ENCODE measurements at regions not wholly inside any gene's neighbourhood (a gene's known extent, or its start where the extent isn't known, plus 50 kb on each side); places are given as distances from the start of the nearest gene placed in this dataset.

DNA sequence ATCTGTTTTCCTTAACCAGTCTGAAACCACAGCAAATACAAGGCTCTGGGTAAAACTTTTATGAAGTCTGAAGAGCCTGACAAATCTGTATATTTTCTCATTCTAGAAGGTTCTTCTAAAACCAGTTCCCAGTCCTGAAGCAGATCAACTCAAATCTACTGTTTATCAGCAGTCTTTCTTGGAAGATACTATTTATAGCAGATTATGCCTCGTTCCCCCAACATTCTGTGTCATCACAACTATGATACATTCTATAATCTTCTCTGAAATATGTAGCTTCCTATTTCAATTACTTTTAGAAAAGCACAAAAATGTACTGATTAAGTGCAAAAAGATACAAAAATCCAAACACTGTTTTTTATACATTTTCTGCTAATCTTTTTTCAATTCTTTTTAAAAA, 67.5 kb downstream of the NIBAN1 start:
- CTCF ChIA-PET = interaction anchor here (0.6 to 0.7 kb wide), 2 partner anchors 23 to 689 kb away, joined by 3 read pairs; no protein-coding TSS in a partner anchor

DNA sequence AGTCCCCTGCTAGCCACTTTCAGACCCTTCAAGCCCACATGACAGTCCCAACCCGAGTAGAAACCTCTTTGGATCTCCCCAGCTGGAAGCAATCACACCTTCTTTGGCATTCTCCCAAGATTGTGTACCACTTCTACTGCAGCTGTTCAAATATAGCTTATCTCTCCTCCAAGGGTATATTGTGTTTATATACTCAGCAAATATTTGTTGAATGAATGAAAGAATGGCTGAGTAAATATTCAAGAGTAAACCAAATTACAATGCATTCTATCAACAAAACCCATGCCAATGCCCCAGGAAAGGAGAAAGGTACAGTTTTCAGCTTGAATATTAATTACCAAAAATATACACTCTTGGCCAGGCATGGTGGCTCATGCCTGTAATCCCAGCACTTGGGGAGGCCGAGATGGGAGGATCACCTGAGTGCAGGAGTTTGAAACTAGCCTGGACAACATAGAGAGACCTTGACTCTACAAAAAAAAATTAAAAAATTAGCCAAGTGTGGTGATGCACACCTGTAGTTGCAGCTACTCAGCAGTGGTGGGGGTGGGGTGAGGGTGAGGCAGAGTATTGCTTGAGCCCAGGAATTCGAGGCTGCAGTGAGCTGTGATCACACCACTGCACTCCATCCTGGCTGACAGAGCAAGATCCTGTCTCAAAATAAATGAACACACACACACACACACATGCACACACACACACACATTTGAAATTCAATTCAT, 68.5 kb downstream of the NIBAN1 start:
- Histone ChIP-seq H3K27ac (ENCODE audit: extremely low read depth, low read depth, low read length) (peak overlapping the region; percentile 43), H3K36me3 (ENCODE audit: control insufficient read depth in 2 of 2, insufficient read depth in 1 of 2, low read length in 2 of 2) (no peaks in the 10 kb centered on the region), H3K9me3 (ENCODE audit: control insufficient read depth, insufficient read depth, low read depth, low read length) (no peaks in the 10 kb centered on the region), H3K4me1 (ENCODE audit: control insufficient read depth, insufficient read depth, low read length) (peaks cover 4% of the 10 kb centered on the region), H3K4me3 (ENCODE audit: low read depth, low read length) (no peak overlapping the region)
- ChIA-PET CTCF (no interaction called here), POLR2A (no interaction called here)
- TF ChIP-seq ZNF133 (tag by site-specific recombination; IDR thresholded peaks at IDR 0.05) (no peak), ZSCAN30 (tag by site-specific recombination; IDR thresholded peaks at IDR 0.05) (peak; percentile 20; the same call in 1 of the 2 replicates), KLF8 (tag by site-specific recombination; IDR thresholded peaks at IDR 0.05) (no peak), ZNF324 (tag by site-specific recombination; IDR thresholded peaks at IDR 0.05) (no peak), ZNF311 (tag by site-specific recombination; IDR thresholded peaks at IDR 0.05; ENCODE audit: borderline replicate concordance) (no peak), HOXD13 (CRISPR knock-in tag; IDR thresholded peaks at IDR 0.05; ENCODE audit: borderline replicate concordance) (no peak), ZNF140 (tag by site-specific recombination; IDR thresholded peaks at IDR 0.05) (no peak), ZNF585B (tag by site-specific recombination; IDR thresholded peaks at IDR 0.05) (no peak)
- TF ChIP-seq, protein P1, sequence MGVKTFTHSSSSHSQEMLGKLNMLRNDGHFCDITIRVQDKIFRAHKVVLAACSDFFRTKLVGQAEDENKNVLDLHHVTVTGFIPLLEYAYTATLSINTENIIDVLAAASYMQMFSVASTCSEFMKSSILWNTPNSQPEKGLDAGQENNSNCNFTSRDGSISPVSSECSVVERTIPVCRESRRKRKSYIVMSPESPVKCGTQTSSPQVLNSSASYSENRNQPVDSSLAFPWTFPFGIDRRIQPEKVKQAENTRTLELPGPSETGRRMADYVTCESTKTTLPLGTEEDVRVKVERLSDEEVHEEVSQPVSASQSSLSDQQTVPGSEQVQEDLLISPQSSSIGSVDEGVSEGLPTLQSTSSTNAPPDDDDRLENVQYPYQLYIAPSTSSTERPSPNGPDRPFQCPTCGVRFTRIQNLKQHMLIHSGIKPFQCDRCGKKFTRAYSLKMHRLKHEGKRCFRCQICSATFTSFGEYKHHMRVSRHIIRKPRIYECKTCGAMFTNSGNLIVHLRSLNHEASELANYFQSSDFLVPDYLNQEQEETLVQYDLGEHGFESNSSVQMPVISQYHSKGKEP (tag by site-specific recombination; IDR thresholded peaks at IDR 0.05) = peak; percentile 20; the same call in 1 of the 2 replicates
- TF ChIP-seq, protein P2, sequence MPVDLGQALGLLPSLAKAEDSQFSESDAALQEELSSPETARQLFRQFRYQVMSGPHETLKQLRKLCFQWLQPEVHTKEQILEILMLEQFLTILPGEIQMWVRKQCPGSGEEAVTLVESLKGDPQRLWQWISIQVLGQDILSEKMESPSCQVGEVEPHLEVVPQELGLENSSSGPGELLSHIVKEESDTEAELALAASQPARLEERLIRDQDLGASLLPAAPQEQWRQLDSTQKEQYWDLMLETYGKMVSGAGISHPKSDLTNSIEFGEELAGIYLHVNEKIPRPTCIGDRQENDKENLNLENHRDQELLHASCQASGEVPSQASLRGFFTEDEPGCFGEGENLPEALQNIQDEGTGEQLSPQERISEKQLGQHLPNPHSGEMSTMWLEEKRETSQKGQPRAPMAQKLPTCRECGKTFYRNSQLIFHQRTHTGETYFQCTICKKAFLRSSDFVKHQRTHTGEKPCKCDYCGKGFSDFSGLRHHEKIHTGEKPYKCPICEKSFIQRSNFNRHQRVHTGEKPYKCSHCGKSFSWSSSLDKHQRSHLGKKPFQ (tag by site-specific recombination; IDR thresholded peaks at IDR 0.05) = peak; percentile 80
- TF ChIP-seq, protein P3, sequence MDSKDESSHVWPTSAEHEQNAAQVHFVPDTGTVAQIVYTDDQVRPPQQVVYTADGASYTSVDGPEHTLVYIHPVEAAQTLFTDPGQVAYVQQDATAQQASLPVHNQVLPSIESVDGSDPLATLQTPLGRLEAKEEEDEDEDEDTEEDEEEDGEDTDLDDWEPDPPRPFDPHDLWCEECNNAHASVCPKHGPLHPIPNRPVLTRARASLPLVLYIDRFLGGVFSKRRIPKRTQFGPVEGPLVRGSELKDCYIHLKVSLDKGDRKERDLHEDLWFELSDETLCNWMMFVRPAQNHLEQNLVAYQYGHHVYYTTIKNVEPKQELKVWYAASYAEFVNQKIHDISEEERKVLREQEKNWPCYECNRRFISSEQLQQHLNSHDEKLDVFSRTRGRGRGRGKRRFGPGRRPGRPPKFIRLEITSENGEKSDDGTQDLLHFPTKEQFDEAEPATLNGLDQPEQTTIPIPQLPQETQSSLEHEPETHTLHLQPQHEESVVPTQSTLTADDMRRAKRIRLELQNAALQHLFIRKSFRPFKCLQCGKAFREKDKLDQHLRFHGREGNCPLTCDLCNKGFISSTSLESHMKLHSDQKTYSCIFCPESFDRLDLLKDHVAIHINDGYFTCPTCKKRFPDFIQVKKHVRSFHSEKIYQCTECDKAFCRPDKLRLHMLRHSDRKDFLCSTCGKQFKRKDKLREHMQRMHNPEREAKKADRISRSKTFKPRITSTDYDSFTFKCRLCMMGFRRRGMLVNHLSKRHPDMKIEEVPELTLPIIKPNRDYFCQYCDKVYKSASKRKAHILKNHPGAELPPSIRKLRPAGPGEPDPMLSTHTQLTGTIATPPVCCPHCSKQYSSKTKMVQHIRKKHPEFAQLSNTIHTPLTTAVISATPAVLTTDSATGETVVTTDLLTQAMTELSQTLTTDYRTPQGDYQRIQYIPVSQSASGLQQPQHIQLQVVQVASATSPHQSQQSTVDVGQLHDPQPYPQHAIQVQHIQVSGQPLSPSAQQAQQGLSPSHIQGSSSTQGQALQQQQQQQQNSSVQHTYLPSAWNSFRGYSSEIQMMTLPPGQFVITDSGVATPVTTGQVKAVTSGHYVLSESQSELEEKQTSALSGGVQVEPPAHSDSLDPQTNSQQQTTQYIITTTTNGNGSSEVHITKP (tag by site-specific recombination; IDR thresholded peaks at IDR 0.05) = peak; percentile 59

More for the DNA sequence above, 67.5 kb downstream of the NIBAN1 start:
- TF ChIP-seq ZNF433 (tag by site-specific recombination; IDR thresholded peaks at IDR 0.05; ENCODE audit: low read depth) (no peak), ZNF585B (tag by site-specific recombination; IDR thresholded peaks at IDR 0.05) (no peak), KLF10 (tag by site-specific recombination; IDR thresholded peaks at IDR 0.05) (no peak), OVOL3 (tag by site-specific recombination; IDR thresholded peaks at IDR 0.05) (no peak), ZNF785 (tag by site-specific recombination; IDR thresholded peaks at IDR 0.05) (no peak), KLF8 (tag by site-specific recombination; IDR thresholded peaks at IDR 0.05) (no peak), SETDB1 (IDR thresholded peaks at IDR 0.05; ENCODE audit: insufficient read length, low read length) (no peak), GLI4 (tag by site-specific recombination; IDR thresholded peaks at IDR 0.05) (no peak), KLF1 (tag by site-specific recombination; IDR thresholded peaks at IDR 0.05) (no peak), ZSCAN30 (tag by site-specific recombination; IDR thresholded peaks at IDR 0.05) (no peak)
- TF ChIP-seq, protein P4, sequence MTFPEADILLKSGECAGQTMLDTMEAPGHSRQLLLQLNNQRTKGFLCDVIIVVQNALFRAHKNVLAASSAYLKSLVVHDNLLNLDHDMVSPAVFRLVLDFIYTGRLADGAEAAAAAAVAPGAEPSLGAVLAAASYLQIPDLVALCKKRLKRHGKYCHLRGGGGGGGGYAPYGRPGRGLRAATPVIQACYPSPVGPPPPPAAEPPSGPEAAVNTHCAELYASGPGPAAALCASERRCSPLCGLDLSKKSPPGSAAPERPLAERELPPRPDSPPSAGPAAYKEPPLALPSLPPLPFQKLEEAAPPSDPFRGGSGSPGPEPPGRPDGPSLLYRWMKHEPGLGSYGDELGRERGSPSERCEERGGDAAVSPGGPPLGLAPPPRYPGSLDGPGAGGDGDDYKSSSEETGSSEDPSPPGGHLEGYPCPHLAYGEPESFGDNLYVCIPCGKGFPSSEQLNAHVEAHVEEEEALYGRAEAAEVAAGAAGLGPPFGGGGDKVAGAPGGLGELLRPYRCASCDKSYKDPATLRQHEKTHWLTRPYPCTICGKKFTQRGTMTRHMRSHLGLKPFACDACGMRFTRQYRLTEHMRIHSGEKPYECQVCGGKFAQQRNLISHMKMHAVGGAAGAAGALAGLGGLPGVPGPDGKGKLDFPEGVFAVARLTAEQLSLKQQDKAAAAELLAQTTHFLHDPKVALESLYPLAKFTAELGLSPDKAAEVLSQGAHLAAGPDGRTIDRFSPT (tag by site-specific recombination; IDR thresholded peaks at IDR 0.05) = no peak
- TF ChIP-seq, protein P5, sequence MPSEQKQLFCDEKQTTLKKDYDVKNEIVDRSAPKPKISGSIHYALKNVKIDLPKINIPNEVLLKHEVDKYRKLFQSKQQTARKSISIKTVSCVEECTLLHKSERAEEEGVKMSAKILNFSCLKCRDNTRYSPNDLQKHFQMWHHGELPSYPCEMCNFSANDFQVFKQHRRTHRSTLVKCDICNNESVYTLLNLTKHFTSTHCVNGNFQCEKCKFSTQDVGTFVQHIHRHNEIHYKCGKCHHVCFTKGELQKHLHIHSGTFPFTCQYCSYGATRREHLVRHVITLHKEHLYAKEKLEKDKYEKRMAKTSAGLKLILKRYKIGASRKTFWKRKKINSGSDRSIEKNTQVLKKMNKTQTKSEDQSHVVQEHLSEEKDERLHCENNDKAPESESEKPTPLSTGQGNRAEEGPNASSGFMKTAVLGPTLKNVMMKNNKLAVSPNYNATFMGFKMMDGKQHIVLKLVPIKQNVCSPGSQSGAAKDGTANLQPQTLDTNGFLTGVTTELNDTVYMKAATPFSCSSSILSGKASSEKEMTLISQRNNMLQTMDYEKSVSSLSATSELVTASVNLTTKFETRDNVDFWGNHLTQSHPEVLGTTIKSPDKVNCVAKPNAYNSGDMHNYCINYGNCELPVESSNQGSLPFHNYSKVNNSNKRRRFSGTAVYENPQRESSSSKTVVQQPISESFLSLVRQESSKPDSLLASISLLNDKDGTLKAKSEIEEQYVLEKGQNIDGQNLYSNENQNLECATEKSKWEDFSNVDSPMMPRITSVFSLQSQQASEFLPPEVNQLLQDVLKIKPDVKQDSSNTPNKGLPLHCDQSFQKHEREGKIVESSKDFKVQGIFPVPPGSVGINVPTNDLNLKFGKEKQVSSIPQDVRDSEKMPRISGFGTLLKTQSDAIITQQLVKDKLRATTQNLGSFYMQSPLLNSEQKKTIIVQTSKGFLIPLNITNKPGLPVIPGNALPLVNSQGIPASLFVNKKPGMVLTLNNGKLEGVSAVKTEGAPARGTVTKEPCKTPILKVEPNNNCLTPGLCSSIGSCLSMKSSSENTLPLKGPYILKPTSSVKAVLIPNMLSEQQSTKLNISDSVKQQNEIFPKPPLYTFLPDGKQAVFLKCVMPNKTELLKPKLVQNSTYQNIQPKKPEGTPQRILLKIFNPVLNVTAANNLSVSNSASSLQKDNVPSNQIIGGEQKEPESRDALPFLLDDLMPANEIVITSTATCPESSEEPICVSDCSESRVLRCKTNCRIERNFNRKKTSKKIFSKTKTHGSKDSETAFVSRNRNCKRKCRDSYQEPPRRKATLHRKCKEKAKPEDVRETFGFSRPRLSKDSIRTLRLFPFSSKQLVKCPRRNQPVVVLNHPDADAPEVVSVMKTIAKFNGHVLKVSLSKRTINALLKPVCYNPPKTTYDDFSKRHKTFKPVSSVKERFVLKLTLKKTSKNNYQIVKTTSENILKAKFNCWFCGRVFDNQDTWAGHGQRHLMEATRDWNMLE (tag by site-specific recombination; conservative IDR thresholded peaks at IDR 0.05; ENCODE audit: low read depth) = no peak
- H3K27ac ChIP-seq (ENCODE audit: extremely low read depth, low read depth, low read length) = no peak overlapping the region
- no peak overlapping the region for H3K4me3 ChIP-seq (ENCODE audit: low read depth, low read length)
- H3K9me3 ChIP-seq (ENCODE audit: control insufficient read depth, insufficient read depth, low read depth, low read length) = no peaks in the 10 kb centered on the region
- peaks cover 4% of the 10 kb centered on the region for H3K4me1 ChIP-seq (ENCODE audit: control insufficient read depth, insufficient read depth, low read length)
- POLR2A ChIA-PET = no interaction called here
- H3K36me3 ChIP-seq (ENCODE audit: control insufficient read depth in 2 of 2, insufficient read depth in 1 of 2, low read length in 2 of 2) = no peaks in the 10 kb centered on the region
